ENCODE measurements at regions not wholly inside any gene's neighbourhood (a gene's known extent, or its start where the extent isn't known, plus 50 kb on each side); places are given as distances from the start of the nearest gene placed in this dataset.

DNA sequence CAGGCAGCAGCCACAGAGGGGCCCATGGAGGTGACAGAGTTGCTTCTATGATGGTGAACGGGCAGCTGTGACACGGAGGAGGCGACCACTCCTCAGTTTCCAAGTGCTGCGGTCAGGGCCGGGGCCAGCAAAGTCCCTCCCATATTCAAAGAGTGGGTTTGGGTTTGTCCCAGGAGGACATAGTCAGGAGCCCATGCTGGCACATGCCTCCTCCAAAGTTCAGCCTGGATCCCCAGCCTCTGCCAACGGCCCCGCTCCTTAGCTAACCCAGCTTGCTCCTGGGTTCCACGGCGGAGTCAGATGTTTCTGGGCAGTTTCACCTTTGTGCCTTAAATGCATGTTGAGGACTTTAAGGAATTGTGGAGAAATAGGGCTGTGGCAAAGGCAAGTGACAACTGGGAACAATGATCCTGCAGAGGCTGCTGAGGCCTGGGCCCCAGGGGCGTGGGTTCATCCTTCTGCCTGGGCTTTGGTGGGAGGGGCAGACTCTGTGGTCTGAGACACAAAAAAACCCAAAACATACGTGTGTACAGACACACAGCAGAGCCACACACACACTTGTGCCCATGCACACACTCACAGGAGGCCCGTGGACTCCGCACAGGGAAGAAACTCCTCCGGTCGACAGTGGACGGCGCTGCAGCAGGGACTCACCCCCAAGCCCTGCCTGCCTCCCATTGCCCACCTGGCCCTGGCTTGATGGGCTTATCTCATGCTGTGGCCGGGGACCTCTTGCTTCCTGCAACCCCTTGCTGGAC is 399.4 kb downstream of the TMEM121 start:
- TF ChIP-seq, protein P1, sequence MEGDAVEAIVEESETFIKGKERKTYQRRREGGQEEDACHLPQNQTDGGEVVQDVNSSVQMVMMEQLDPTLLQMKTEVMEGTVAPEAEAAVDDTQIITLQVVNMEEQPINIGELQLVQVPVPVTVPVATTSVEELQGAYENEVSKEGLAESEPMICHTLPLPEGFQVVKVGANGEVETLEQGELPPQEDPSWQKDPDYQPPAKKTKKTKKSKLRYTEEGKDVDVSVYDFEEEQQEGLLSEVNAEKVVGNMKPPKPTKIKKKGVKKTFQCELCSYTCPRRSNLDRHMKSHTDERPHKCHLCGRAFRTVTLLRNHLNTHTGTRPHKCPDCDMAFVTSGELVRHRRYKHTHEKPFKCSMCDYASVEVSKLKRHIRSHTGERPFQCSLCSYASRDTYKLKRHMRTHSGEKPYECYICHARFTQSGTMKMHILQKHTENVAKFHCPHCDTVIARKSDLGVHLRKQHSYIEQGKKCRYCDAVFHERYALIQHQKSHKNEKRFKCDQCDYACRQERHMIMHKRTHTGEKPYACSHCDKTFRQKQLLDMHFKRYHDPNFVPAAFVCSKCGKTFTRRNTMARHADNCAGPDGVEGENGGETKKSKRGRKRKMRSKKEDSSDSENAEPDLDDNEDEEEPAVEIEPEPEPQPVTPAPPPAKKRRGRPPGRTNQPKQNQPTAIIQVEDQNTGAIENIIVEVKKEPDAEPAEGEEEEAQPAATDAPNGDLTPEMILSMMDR (IDR thresholded peaks at IDR 0.05) = no peak
- no peak for TF ChIP-seq POLR2A (IDR thresholded peaks at IDR 0.05)
